Thyroid gland (tissue), 4 donors: ENCODE measurements at regions not wholly inside any gene's neighbourhood (a gene's known extent, or its start where the extent isn't known, plus 50 kb on each side); places are given as distances from the start of the nearest gene placed in this dataset.
A peak's percentile ranks its signal among the peaks of the same experiment; 100 is the strongest.

Experiments used
- DNase-seq, 2 donors: peaks; one replicate each; pipeline ENCODE4 v3.0.0-alpha.2; 2019
- H3K27ac ChIP-seq, 3 donors: fragments of 200-600 bp; sonication (generic); 1 replicate in 2 of 3; 2 replicates in 1 of 3; pipeline ENCODE4 v1.5.1; 2016 to 2019; ENCODE audit warnings: mild to moderate bottlenecking in 1 of 3, moderate library complexity in 1 of 3
- H3K27me3 ChIP-seq: fragments of 200-600 bp; sonication (generic); one replicate; pipeline ENCODE4 v1.5.1; 2019
- H3K36me3 ChIP-seq, 2 donors: fragments of 200-600 bp; sonication (generic); one replicate each; pipeline ENCODE4 v1.5.1; 2016 to 2019
- H3K4me1 ChIP-seq, 2 donors: fragments of 200-600 bp; sonication (generic); one replicate each; pipeline ENCODE4 v1.5.1; 2017 to 2019
- H3K4me3 ChIP-seq, 3 donors: fragments of 200-600 bp; sonication (generic); replicated peaks in 1 of 3; 1 replicate in 2 of 3; 2 replicates in 1 of 3; pipeline ENCODE4 v1.5.1; 2016; ENCODE audit warnings: mild to moderate bottlenecking in 1 of 3
- H3K9me3 ChIP-seq: fragments of 200-600 bp; sonication (generic); one replicate; pipeline ENCODE4 v1.5.1; 2017
- POLR2A ChIP-seq, 2 donors: fragments of 450-650 bp; IDR thresholded peaks; one replicate each; pipeline ENCODE4 v1.6.1; 2017; ENCODE audit warnings: antibody characterized with exemption in 2 of 2, mild to moderate bottlenecking in 2 of 2, moderate library complexity in 1 of 2
- WGBS, 2 donors: methylation state at CpG; one replicate each; pipeline ENCODE4 v1.1.5; 2017; 5-methylcytosine and 5-hydroxymethylcytosine counted together
- intact Hi-C: fragments of 100-400 bp; cut with DNase I; formaldehyde crosslinking; loops from one replicate; pipeline ENCODE4 v1.15.1; 2023
- TF ChIP-seq, protein P1 (sequence below), 6 experiments: fragments of 200-600 bp in 3 of 6; fragments of 450-650 bp in 3 of 6; sonication (generic) in 3 of 6; IDR thresholded peaks; one replicate each; pipeline ENCODE4 v1.5.1; 2016 to 2019; ENCODE audit warnings: antibody characterized with exemption in 6 of 6, mild to moderate bottlenecking in 2 of 6, inconsistent platforms in 1 of 6, moderate library complexity in 1 of 6

DNA sequence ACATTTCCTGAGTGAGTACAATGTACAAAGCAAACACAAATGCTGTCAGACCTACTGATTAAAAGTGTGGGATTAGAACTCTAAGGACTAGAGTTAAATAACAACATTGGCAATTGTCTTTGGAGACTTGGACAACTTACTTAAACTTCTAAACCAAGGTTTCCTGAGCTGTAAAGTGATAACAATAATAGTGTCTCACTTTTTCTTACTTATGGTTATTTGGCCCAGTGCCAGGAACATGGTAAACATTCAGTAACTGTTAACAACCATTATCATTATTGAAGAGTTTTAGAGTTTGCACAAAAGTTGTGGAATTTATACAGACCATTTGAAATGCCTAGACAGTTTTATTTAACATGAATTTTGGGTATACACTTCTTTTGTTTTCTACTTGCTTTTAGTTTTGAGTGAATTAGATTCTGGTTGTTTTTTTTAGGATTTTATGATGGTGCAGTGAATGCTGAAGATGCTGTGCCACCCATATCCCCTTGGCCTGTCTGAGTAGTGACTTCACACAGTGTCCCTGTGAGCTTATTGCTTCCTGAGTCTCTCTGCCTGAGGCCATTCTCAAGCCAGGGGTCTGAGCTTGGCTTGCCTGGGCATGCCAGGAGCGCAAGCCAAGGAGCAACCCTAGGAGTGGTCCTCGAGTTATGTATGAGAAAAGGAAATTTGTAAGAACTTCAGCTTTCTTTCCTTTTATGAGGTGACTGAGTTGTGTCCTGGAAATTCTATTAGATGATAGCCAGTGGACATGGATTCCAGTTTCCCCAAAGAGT is 932.8 kb downstream of the TTLL7 start:
- H3K27ac ChIP-seq, result no peak overlapping the region
- no peak for DNase-seq
- intact Hi-C loops, result no loop called here
- TF ChIP-seq POLR2A (IDR thresholded peaks at IDR 0.05), result no peak
- TF ChIP-seq, protein P1, sequence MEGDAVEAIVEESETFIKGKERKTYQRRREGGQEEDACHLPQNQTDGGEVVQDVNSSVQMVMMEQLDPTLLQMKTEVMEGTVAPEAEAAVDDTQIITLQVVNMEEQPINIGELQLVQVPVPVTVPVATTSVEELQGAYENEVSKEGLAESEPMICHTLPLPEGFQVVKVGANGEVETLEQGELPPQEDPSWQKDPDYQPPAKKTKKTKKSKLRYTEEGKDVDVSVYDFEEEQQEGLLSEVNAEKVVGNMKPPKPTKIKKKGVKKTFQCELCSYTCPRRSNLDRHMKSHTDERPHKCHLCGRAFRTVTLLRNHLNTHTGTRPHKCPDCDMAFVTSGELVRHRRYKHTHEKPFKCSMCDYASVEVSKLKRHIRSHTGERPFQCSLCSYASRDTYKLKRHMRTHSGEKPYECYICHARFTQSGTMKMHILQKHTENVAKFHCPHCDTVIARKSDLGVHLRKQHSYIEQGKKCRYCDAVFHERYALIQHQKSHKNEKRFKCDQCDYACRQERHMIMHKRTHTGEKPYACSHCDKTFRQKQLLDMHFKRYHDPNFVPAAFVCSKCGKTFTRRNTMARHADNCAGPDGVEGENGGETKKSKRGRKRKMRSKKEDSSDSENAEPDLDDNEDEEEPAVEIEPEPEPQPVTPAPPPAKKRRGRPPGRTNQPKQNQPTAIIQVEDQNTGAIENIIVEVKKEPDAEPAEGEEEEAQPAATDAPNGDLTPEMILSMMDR (IDR thresholded peaks at IDR 0.05), result no peak
- H3K36me3 ChIP-seq, result no peaks in the 10 kb centered on the region
- H3K4me1 ChIP-seq, result no peaks in the 10 kb centered on the region
- 88 to 97% methylated on average over 2 of the region's 2 CpGs for whole genome bisulfite sequencing, 2 donors
- no peaks in the 10 kb centered on the region for H3K27me3 ChIP-seq
- no peak overlapping the region for H3K4me3 ChIP-seq
- H3K9me3 ChIP-seq, result no peaks in the 10 kb centered on the region

DNA sequence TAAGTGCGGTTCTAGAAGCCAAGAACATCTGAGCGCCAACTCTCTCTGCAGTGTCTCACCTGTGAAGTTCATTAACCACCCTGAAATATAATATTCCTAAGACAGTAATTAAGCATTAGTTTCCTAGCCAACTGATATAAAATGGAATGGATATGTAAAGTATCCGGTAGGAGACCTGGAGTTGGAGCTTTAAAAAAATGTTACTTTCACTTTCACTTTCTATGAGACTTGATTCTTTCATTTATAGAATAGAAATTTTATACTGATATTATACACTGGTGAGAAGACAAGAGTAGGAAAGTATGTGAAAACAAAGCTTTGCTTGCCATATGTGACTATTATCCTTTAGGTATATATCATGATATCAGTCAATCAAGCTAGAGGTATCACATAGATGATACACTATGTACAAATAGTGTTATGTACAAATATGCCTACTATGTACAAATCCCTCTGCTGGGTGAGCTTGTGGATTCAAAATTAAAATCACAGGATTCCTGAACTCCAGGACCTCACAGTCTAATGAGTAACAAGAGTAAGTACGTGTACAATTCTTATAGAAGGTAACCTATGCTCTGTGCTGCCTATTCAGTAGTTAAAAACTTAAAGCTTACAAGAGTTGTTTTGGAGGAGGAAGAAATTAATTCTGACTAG is 934.2 kb downstream of the TTLL7 start:
- Histone ChIP-seq H3K36me3 (no peaks in the 10 kb centered on the region), H3K4me1 (no peaks in the 10 kb centered on the region), H3K27ac (no peak overlapping the region), H3K9me3 (no peaks in the 10 kb centered on the region), H3K27me3 (no peaks in the 10 kb centered on the region), H3K4me3 (no peak overlapping the region)
- TF ChIP-seq POLR2A (IDR thresholded peaks at IDR 0.05), result no peak
- TF ChIP-seq, protein P1 (IDR thresholded peaks at IDR 0.05), result no peak
- intact Hi-C loops, result no loop called here
- 87 to 93% methylated on average over 4 of the region's 4 CpGs for WGBS, 2 donors
- DNase-seq, result no peak

DNA sequence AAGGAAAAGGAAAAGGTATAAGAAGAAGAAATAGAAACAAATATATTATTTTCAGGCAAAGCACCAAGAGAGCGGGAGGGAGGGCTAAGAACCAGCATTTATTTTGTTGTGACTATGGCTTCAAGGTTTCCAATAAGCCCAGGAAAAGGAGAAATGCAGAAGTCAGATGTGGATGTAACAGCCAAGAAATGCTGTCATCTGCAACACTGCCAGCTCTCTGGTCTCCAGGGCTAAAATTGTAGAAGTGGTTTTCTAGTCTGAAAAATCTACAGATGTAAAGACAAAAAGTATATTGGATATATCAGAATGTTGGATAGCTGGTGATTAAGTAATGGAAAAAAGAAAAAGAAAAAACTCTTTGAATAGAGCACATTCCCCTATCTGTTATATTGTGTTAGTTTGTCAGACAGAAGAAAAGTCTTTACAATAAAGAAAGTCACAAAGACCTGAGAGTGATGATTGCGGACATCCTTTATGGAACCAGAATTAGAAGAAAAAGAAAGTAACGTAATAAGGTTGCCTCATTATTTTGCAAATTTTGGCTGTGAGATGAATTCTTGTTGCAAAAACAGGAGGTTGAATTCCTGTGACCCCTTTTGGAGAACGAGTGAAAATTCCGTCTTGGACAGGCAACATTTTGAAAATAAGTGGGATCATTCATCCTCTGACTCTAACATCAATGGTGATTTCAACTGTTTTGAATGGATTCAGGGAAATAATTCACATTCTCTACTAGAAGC is 938.1 kb downstream of the TTLL7 start:
- no peak for TF ChIP-seq POLR2A (IDR thresholded peaks at IDR 0.05)
- TF ChIP-seq, protein P1 (IDR thresholded peaks at IDR 0.05), result no peak

DNA sequence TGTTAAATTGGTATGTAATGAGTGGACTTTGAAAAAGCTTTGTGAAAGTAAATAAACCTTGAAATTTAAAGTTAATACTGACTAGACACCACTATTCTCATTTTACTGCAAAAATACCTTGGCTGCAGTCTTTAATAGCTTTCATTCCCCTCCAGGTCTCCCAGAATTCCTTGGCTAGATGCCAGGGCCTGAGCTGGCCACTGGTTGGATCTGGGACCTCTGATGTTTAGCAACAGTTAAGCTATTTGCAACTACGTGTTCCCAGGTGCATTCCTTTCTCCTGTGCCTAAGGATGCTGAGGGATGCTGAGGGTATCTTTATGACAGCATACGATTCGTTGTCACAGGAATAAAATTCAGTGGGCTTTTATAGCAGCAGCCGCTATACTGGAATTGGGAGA is 938.7 kb downstream of the TTLL7 start:
- Histone ChIP-seq H3K27ac (no peak overlapping the region), H3K9me3 (no peaks in the 10 kb centered on the region), H3K36me3 (no peaks in the 10 kb centered on the region), H3K27me3 (no peaks in the 10 kb centered on the region), H3K4me1 (no peaks in the 10 kb centered on the region), H3K4me3 (no peak overlapping the region)
- peak; percentile 5 to 42 for DNase-seq
- 73 to 84% methylated on average over 4 of the region's 4 CpGs for WGBS, 2 donors
- intact Hi-C loops, result no loop called here
- TF ChIP-seq, protein P1 (IDR thresholded peaks at IDR 0.05), result no peak
- TF ChIP-seq POLR2A (IDR thresholded peaks at IDR 0.05), result no peak

More for the DNA sequence above, 938.1 kb downstream of the TTLL7 start:
- no peak overlapping the region for H3K27ac ChIP-seq
- H3K9me3 ChIP-seq, result no peaks in the 10 kb centered on the region
- H3K27me3 ChIP-seq, result no peaks in the 10 kb centered on the region
- DNase-seq, result no peak
- intact Hi-C loops, result no loop called here
- WGBS, 2 donors, result 71 to 92% methylated on average over 5 of the region's 5 CpGs
- H3K4me3 ChIP-seq, result no peak overlapping the region
- no peaks in the 10 kb centered on the region for H3K4me1 ChIP-seq
- H3K36me3 ChIP-seq, result no peaks in the 10 kb centered on the region

DNA sequence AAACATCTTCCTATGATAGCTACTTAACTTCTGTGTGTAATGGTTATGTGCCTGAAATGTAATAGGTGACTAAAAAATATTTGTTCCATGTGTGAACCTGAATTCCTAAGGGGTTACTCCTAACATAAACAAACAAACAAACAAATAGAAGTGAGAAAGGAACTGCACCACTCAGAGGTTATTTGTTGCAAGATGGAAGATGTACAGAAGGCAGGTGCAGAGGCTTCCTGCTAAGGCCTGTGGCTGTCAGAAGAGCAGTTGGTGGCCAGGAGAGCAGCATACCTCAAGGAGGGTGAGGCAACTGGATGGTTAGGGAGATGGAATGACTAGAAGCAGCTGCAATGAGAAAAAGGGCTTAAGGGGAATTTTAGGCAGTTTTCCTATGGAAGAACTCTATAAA is 940.6 kb downstream of the TTLL7 start:
- H3K4me1 ChIP-seq, result no peaks in the 10 kb centered on the region
- DNase-seq, result no peak
- TF ChIP-seq, protein P1 (IDR thresholded peaks at IDR 0.05), result no peak
- TF ChIP-seq POLR2A (IDR thresholded peaks at IDR 0.05), result no peak
- H3K27me3 ChIP-seq, result no peaks in the 10 kb centered on the region
- intact Hi-C loops, result no loop called here
- no peak overlapping the region for H3K4me3 ChIP-seq
- no peaks in the 10 kb centered on the region for H3K9me3 ChIP-seq
- no peaks in the 10 kb centered on the region for H3K36me3 ChIP-seq
- H3K27ac ChIP-seq, result no peak overlapping the region
